ENCODE measurements at regions not wholly inside any gene's neighbourhood (a gene's known extent, or its start where the extent isn't known, plus 50 kb on each side); places are given as distances from the start of the nearest gene placed in this dataset.

DNA sequence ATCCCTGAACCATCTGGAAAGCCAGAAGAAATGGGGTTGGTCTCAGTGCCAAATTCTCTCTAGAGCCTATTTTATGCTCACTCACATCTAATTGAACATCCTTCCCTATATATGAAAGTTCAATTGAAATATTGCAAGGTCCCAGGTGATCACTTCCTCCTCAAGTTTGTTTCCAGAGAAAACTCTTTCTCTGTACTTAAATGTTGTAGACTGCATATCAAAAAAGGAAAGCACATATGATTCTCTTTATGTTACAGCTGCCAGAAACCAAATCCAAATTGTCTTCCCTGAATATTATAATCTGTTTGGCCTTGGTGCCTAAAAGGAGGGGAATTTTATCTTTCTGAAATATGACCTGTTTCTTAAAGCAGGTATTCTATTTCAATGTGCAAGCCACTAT is 93.3 kb downstream of the SHOX2 start:
- Histone ChIP-seq H3K9me3 (ENCODE audit: insufficient read depth in 2 of 2, low read depth in 1 of 2, low read length in 1 of 2) (peaks cover 0 to 12% of the 10 kb centered on the region in 2 experiments; a peak in 2 of 4 replicates), H3K23me2 (ENCODE audit: low read depth, low read length) (no peaks in the 10 kb centered on the region), H3K14ac (ENCODE audit: insufficient read length) (no peak overlapping the region), H4K20me1 (replicated peaks in 1 of 2; ENCODE audit: control insufficient read depth in 1 of 2, insufficient read depth in 2 of 2, low read length in 2 of 2) (no peaks in the 10 kb centered on the region), H3K56ac (replicated peaks; ENCODE audit: insufficient read length, low read depth, low read length) (no peak overlapping the region), H3K27me3 (replicated peaks in 1 of 4; ENCODE audit: control insufficient read depth in 3 of 4, extremely low read depth in 1 of 4, insufficient read depth in 3 of 4, low read length in 3 of 4) (no peaks in the 10 kb centered on the region), H2AK5ac (ENCODE audit: low read depth, low read length) (no peak overlapping the region), H3K18ac (ENCODE audit: extremely low read depth, low read length) (no peak overlapping the region), H3K9ac (replicated peaks in 1 of 4; ENCODE audit: extremely low read depth in 1 of 4, low read depth in 3 of 4, low read length in 3 of 4) (no peak overlapping the region), H2BK15ac (ENCODE audit: low read length) (no peak overlapping the region), H4K5ac (ENCODE audit: insufficient read length, low read depth, low read length) (no peak overlapping the region), H2BK20ac (ENCODE audit: low read length) (no peak overlapping the region), H2BK120ac (replicated peaks; ENCODE audit: low read depth, low read length) (no peak overlapping the region), H2AFZ (ENCODE audit: low read length) (no peak overlapping the region), H4K91ac (replicated peaks; ENCODE audit: insufficient read length, low read length) (no peak overlapping the region), H3K23ac (ENCODE audit: insufficient read length) (no peak overlapping the region), H4K8ac (ENCODE audit: extremely low read depth, insufficient read depth, low read length) (no peak overlapping the region), H3K79me2 (ENCODE audit: control insufficient read depth in 1 of 2, insufficient read depth in 2 of 2, low read length in 2 of 2) (no peaks in the 10 kb centered on the region), H3K27ac (ENCODE audit: low read depth, low read length) (no peak overlapping the region), H3K4me2 (ENCODE audit: insufficient read depth in 1 of 2, low read depth in 2 of 2, low read length in 2 of 2) (no peak overlapping the region), H2BK12ac (ENCODE audit: low read depth, low read length) (no peak overlapping the region), H3K4me3 (ENCODE audit: extremely low read depth in 1 of 4, insufficient read depth in 2 of 4, low read depth in 3 of 4, low read length in 4 of 4) (no peak overlapping the region), H3K4me1 (replicated peaks in 1 of 4; ENCODE audit: control insufficient read depth in 3 of 4, insufficient read depth in 4 of 4, low read length in 3 of 4) (no peaks in the 10 kb centered on the region), H3K36me3 (ENCODE audit: control insufficient read depth in 2 of 4, insufficient read depth in 4 of 4, low read length in 3 of 4) (no peaks in the 10 kb centered on the region), H3K79me1 (ENCODE audit: low read depth, low read length) (no peaks in the 10 kb centered on the region), H2BK5ac (ENCODE audit: low read depth, low read length) (no peak overlapping the region), H3K4ac (replicated peaks; ENCODE audit: insufficient read length, low read depth, low read length) (no peak overlapping the region)
- FAIRE-seq: no peak
- no peak for TF ChIP-seq SP1 (IDR thresholded peaks at IDR 0.05; ENCODE audit: low read depth, low read length)
- TF ChIP-seq RBBP5 (IDR thresholded peaks at IDR 0.05; ENCODE audit: borderline replicate concordance, low read depth, low read length): no peak
- no peak for TF ChIP-seq POLR2A (IDR thresholded peaks at IDR 0.05; ENCODE audit: control extremely low read depth in 1 of 2, low read depth in 2 of 2, low read length in 2 of 2)
- no peak for TF ChIP-seq TCF12 (IDR thresholded peaks at IDR 0.05; ENCODE audit: low read depth, low read length)
- TF ChIP-seq, protein P1, sequence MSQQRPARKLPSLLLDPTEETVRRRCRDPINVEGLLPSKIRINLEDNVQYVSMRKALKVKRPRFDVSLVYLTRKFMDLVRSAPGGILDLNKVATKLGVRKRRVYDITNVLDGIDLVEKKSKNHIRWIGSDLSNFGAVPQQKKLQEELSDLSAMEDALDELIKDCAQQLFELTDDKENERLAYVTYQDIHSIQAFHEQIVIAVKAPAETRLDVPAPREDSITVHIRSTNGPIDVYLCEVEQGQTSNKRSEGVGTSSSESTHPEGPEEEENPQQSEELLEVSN (IDR thresholded peaks at IDR 0.05): no peak
- no peak for TF ChIP-seq RAD21 (IDR thresholded peaks at IDR 0.05 in 1 of 2, conservative IDR thresholded peaks at IDR 0.05 in 1 of 2; ENCODE audit: low read depth in 2 of 2, low read length in 2 of 2)
- TF ChIP-seq SRF (IDR thresholded peaks at IDR 0.05; ENCODE audit: low read depth, low read length): no peak
- TF ChIP-seq HDAC2 (IDR thresholded peaks at IDR 0.05; ENCODE audit: borderline replicate concordance in 1 of 2, low read depth in 2 of 2, low read length in 2 of 2): no peak
- no peak for TF ChIP-seq SIRT6 (IDR thresholded peaks at IDR 0.05; ENCODE audit: low read length)
- no peak for DNase-seq (ENCODE audit: low read depth in 1 of 2, low spot score in 2 of 2)
- ChIA-PET POLR2A (ENCODE audit: partially characterized antibody) (no interaction called here), CTCF (ENCODE audit: partially characterized antibody) (no interaction called here)
